ENCODE measurements at regions not wholly inside any gene's neighbourhood (a gene's known extent, or its start where the extent isn't known, plus 50 kb on each side); places are given as distances from the start of the nearest gene placed in this dataset.

- no peak for ATAC-seq
Measured at GRCh38 chr17:6208608-6209180, 138.5 kb downstream of the WSCD1 start.

- no peak for ATAC-seq
Measured at GRCh38 chr17:6205525-6205924, 135.3 kb downstream of the WSCD1 start.

GRCh38 chr17:6205033-6205432 lies 134.9 kb downstream of the WSCD1 start:
- no peak for ATAC-seq

- ATAC-seq = no peak
Measured at GRCh38 chr17:6204203-6204722, 134.1 kb downstream of the WSCD1 start.

GRCh38 chr17:6196355-6196754 lies 126.2 kb downstream of the WSCD1 start:
- no peak for ATAC-seq

GRCh38 chr17:6195123-6195522 lies 124.9 kb downstream of the WSCD1 start:
- no peak for ATAC-seq

GRCh38 chr17:6191405-6192324 lies 121.5 kb downstream of the WSCD1 start:
- no peak for ATAC-seq

- no peak for ATAC-seq
Measured at GRCh38 chr17:6187836-6188235, 117.7 kb downstream of the WSCD1 start.

GRCh38 chr17:6186998-6187397 lies 116.8 kb downstream of the WSCD1 start:
- no peak for ATAC-seq

- ATAC-seq = no peak
Measured at GRCh38 chr17:6184508-6184907, 114.3 kb downstream of the WSCD1 start.

- no peak for ATAC-seq
Measured at GRCh38 chr17:6179017-6179416, 108.8 kb downstream of the WSCD1 start.

- ATAC-seq = no peak
Measured at GRCh38 chr17:6177941-6178694, 107.9 kb downstream of the WSCD1 start.
